GM12874 (cell line): ENCODE measurements at regions not wholly inside any gene's neighbourhood (a gene's known extent, or its start where the extent isn't known, plus 50 kb on each side); places are given as distances from the start of the nearest gene placed in this dataset.

Source experiments
- TF ChIP-seq, protein P1 (sequence below): IDR thresholded peaks from 2 replicates; pipeline ENCODE4 v1.5.1; 2011; ENCODE audit warnings: low read depth, mild to moderate bottlenecking, control low read depth, low read length, moderate library complexity; ENCODE audit not compliant: insufficient read depth

DNA sequence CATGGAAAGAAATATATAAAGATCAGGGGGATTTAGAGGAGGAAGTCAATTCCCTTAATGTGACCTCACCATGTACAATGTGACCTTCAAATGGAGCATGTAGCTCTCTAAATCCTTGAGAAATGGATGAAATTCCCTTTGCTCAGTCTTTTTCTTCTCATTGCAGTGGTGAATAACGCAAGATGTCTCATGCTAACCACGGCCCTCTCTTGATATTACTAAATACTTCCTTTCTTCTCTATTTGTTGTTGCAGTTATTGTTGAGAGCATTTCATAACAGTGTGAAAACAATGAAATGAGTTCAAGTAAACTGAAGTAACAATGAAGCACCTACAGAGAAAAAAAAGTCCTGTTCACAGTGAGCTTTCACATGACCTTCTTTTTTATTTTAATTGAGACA is 55.6 kb downstream of the ZNF281 start:
- TF ChIP-seq, protein P1, sequence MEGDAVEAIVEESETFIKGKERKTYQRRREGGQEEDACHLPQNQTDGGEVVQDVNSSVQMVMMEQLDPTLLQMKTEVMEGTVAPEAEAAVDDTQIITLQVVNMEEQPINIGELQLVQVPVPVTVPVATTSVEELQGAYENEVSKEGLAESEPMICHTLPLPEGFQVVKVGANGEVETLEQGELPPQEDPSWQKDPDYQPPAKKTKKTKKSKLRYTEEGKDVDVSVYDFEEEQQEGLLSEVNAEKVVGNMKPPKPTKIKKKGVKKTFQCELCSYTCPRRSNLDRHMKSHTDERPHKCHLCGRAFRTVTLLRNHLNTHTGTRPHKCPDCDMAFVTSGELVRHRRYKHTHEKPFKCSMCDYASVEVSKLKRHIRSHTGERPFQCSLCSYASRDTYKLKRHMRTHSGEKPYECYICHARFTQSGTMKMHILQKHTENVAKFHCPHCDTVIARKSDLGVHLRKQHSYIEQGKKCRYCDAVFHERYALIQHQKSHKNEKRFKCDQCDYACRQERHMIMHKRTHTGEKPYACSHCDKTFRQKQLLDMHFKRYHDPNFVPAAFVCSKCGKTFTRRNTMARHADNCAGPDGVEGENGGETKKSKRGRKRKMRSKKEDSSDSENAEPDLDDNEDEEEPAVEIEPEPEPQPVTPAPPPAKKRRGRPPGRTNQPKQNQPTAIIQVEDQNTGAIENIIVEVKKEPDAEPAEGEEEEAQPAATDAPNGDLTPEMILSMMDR: no peak

DNA sequence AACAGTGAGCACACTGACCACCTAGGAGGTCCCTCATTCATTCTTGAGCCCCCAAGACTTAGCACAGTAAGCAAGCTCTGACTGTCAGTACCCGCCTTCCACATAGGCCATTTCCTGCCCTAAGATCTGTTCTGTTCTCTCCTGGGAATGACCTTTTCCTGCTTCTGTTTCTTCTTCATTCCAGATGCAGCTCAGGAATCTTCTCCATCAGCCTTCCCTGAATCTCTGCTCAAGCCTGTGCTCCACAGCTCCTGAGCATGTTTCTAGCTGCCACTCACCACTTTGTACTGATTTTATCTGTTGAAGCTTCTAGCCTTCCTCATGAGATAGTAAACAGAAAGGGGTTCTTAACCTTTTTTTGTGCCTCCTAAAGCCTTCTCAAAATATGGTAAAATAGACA is 56.6 kb downstream of the ZNF281 start:
- TF ChIP-seq, protein P1: no peak

DNA sequence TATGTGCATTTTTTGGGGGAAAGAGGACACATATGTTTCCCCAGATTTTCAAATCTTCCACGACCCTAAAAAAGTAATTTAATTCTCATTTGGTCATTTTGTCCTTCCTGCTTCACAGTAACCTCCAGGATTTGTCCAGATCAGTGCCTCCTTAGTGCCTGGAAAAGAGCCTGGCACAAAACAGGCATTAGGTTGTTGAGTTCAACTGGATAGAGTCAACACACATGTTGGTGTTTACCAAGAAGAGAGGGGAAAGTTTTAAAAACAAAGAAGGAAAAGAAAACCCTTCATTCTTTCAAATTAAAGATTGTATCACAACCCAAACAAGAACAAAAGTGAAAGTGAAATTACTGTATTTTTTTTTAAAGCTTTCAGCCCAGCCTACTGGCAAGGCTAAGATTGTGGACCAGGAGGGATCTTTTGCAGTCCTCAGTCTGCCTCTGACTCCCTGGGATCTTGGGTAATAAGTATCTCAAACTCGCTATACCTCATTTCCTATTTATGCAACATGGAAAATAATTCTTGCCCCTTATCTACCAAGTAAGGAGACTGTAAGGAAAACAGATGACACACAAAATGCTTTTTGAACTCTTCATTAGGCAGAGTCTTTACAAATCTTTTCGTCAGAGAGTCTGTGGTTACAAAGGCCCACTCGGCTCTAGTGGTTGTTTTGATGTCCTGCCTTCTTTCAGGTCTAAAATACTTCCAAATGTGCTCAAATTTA is 57.8 kb downstream of the ZNF281 start:
- TF ChIP-seq, protein P1: no peak

DNA sequence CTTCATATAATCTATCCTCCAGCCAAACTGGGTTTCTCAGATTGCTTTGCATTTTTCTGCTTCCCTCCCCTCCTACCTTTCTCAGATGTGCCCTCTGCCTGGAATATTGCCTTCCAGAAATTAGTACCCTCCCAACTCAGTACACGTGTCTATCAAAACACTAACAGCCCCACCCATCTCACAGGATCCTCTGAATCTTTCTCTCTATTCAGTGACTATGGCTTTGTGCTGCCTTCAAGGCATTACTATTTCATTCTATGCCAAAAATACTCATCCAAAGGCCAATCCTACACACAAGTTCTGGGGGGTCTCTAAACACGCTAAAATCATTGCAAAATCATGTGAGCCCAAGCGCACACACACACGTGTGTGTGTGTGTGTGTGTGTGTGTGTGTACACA is 58.4 kb downstream of the ZNF281 start:
- TF ChIP-seq, protein P1: no peak

DNA sequence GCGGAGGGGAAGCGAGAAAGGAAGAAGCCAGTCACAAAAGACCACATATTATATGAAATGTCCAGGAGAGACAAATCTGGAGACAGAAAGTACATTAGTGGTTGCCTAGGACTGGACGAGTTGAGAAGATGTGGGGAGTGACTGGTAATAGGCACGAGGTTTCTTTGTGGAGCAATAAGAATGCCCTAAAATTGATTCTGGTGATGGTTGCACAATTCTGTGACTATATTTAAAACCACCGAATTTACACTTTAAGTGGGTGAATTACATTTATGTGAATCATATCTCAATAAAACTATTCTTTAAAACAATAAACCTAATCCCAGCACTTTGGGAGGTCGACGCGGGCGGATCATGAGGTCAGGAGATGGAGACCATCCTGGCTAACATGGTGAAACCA is 63.1 kb downstream of the ZNF281 start:
- TF ChIP-seq, protein P1: no peak

DNA sequence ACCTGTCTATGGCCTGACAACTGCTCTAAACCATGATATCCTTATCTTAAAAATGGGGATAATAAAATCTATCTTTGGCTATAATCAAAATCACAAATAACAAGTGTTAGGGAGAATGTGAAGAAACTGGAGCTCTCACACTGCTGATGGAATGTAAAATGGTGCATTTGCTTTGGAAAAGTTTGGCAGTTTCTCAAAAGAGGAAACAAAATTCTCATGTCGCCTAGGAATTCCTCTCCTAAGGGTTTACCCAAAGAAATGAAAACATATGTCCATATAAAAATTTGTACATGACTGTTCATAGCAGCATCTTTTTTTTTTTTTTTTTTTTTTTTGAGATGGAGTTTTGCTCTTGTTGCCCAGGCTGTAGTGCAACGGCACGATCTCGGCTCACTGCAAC is 64.3 kb downstream of the ZNF281 start:
- TF ChIP-seq, protein P1: no peak

DNA sequence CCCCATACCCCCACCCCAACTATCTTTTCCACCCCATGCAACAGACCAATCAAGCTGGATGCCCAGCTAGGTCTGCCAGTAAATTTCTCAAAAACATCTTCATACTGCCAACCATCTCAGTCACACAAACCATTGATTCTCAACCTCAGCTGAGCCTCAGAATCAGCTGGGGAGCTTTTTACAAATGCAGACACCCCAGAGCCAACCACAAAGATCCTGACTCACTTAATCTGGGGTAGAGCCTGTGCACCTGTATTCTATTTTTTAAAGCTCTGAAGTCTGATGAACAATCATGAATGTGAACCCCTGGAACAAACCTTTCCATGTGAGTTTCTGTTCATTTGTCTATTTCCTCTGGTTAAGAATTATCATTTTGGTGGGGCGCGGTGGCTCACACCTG is 66.0 kb downstream of the ZNF281 start:
- TF ChIP-seq, protein P1: no peak
